ENCODE measurements at regions not wholly inside any gene's neighbourhood (a gene's known extent, or its start where the extent isn't known, plus 50 kb on each side); places are given as distances from the start of the nearest gene placed in this dataset.
A peak's percentile ranks its signal among the peaks of the same experiment; 100 is the strongest.

DNA sequence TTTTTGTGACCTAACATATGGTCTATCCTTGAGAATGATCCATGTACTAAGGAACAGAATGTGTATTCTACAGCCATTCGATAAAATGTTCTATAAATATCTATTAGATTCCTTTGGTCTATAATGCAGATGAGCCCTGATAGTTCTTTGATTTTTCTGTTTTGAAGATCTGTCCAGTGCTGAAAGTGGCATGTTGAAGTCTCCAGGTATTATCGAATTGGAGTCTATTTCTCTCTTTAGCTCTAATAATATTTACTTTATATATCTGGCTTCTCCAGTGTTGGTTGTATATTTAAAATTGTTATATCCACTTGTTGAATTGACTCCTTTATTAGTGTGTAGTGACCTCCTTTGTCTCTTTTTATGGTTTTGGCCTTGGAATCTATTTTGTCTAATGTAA lies 377.9 kb downstream of the ARL6IP6 start:
- TF ChIP-seq, protein P1, sequence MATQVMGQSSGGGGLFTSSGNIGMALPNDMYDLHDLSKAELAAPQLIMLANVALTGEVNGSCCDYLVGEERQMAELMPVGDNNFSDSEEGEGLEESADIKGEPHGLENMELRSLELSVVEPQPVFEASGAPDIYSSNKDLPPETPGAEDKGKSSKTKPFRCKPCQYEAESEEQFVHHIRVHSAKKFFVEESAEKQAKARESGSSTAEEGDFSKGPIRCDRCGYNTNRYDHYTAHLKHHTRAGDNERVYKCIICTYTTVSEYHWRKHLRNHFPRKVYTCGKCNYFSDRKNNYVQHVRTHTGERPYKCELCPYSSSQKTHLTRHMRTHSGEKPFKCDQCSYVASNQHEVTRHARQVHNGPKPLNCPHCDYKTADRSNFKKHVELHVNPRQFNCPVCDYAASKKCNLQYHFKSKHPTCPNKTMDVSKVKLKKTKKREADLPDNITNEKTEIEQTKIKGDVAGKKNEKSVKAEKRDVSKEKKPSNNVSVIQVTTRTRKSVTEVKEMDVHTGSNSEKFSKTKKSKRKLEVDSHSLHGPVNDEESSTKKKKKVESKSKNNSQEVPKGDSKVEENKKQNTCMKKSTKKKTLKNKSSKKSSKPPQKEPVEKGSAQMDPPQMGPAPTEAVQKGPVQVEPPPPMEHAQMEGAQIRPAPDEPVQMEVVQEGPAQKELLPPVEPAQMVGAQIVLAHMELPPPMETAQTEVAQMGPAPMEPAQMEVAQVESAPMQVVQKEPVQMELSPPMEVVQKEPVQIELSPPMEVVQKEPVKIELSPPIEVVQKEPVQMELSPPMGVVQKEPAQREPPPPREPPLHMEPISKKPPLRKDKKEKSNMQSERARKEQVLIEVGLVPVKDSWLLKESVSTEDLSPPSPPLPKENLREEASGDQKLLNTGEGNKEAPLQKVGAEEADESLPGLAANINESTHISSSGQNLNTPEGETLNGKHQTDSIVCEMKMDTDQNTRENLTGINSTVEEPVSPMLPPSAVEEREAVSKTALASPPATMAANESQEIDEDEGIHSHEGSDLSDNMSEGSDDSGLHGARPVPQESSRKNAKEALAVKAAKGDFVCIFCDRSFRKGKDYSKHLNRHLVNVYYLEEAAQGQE (IDR thresholded peaks at IDR 0.05; ENCODE audit: insufficient read depth in 1 of 2, low read depth in 2 of 2, low read length in 1 of 2) = peak in 1 of 2 experiments; percentile 60; a peak in 2 of 4 replicates
- no peak for TF ChIP-seq POLR2AphosphoS5 (IDR thresholded peaks at IDR 0.05; ENCODE audit: low read depth, low read length)
- H3K27me3 ChIP-seq (ENCODE audit: control insufficient read depth, insufficient read depth, low read length) = no peaks in the 10 kb centered on the region
- POLR2A ChIA-PET = no interaction called here
- H3K36me3 ChIP-seq (ENCODE audit: control insufficient read depth, insufficient read depth, low read length) = no peaks in the 10 kb centered on the region; the same call in 1 of the 2 replicates
- ATAC-seq (no peak), DNase-seq (ENCODE audit: low read depth, low spot score) (no peak)
- in situ Hi-C loops (cut with HindIII; ENCODE audit: low pct_unique_long_range_greater_than_20kb, low sequenced_read_pairs) = no loop called here
- no TSS peak for BruUV-seq (replicated peaks)
- H3K4me1 ChIP-seq (ENCODE audit: control insufficient read depth, insufficient read depth, low read length) = no peaks in the 10 kb centered on the region
- H3K4me3 ChIP-seq (ENCODE audit: low read depth in 2 of 2, low read length in 2 of 2) = no peak overlapping the region
- CTCF ChIA-PET = no interaction called here
- no peaks in the 10 kb centered on the region; the same call in 1 of the 2 replicates for H3K9me3 ChIP-seq (ENCODE audit: control insufficient read depth, insufficient read depth, low read depth, low read length)
- no peak overlapping the region for H3K27ac ChIP-seq (ENCODE audit: low read length)
- intact Hi-C loops (cut with micrococcal nuclease; ENCODE audit: unreplicated experiment) = no loop called here

DNA sequence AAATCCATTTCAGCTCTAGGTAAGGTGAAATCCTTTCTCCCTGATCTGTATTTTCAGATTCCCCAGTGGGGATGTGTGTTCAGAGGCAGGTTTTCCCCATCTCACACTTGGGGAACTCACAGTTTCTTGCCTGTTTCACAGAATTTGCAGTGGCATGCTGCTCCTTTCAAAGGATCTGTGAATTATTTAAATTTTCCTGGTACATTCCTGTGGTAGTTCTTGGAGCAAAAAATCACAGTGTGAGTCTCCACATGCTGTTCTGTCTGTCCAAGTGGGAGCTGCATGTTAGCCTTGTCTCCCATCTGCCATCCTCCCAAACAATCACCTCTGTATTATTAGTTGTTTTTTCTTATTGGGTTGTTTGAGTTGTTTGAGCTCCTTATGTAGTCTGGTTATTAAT lies 372.9 kb downstream of the ARL6IP6 start:
- in situ Hi-C loops (cut with HindIII; ENCODE audit: low pct_unique_long_range_greater_than_20kb, low sequenced_read_pairs) (no loop called here), intact Hi-C loops (cut with micrococcal nuclease; ENCODE audit: unreplicated experiment) (no loop called here)
- CTCF ChIA-PET = no interaction called here
- H3K4me1 ChIP-seq (ENCODE audit: control insufficient read depth, insufficient read depth, low read length) = no peaks in the 10 kb centered on the region
- POLR2A ChIA-PET = no interaction called here
- ATAC-seq (no peak), DNase-seq (ENCODE audit: low read depth, low spot score) (no peak)
- H3K4me3 ChIP-seq (ENCODE audit: low read depth in 2 of 2, low read length in 2 of 2) = no peak overlapping the region
- H3K36me3 ChIP-seq (ENCODE audit: control insufficient read depth, insufficient read depth, low read length) = no peaks in the 10 kb centered on the region
- no TSS peak for BruUV-seq (replicated peaks)
- H3K9me3 ChIP-seq (ENCODE audit: control insufficient read depth, insufficient read depth, low read depth, low read length) = no peaks in the 10 kb centered on the region; the same call in 1 of the 2 replicates
- TF ChIP-seq TCF7L2 (IDR thresholded peaks at IDR 0.05; ENCODE audit: low read depth, low read length) = no peak
- TF ChIP-seq POLR2AphosphoS5 (IDR thresholded peaks at IDR 0.05; ENCODE audit: low read depth, low read length) = no peak
- TF ChIP-seq, protein P2, sequence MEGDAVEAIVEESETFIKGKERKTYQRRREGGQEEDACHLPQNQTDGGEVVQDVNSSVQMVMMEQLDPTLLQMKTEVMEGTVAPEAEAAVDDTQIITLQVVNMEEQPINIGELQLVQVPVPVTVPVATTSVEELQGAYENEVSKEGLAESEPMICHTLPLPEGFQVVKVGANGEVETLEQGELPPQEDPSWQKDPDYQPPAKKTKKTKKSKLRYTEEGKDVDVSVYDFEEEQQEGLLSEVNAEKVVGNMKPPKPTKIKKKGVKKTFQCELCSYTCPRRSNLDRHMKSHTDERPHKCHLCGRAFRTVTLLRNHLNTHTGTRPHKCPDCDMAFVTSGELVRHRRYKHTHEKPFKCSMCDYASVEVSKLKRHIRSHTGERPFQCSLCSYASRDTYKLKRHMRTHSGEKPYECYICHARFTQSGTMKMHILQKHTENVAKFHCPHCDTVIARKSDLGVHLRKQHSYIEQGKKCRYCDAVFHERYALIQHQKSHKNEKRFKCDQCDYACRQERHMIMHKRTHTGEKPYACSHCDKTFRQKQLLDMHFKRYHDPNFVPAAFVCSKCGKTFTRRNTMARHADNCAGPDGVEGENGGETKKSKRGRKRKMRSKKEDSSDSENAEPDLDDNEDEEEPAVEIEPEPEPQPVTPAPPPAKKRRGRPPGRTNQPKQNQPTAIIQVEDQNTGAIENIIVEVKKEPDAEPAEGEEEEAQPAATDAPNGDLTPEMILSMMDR (IDR thresholded peaks at IDR 0.05) = no peak
- TF ChIP-seq, protein P1 (IDR thresholded peaks at IDR 0.05; ENCODE audit: insufficient read depth in 1 of 2, low read depth in 2 of 2, low read length in 1 of 2) = no peak
- no peak for TF ChIP-seq SIN3A (IDR thresholded peaks at IDR 0.05; ENCODE audit: borderline replicate concordance, insufficient read depth, low read depth, low read length)
- no peaks in the 10 kb centered on the region for H3K27me3 ChIP-seq (ENCODE audit: control insufficient read depth, insufficient read depth, low read length)
- no peak overlapping the region for H3K27ac ChIP-seq (ENCODE audit: low read length)

All from Panc1 (cell line).